H1 (cell line): ENCODE measurements at regions not wholly inside any gene's neighbourhood (a gene's known extent, or its start where the extent isn't known, plus 50 kb on each side); places are given as distances from the start of the nearest gene placed in this dataset.

Experiments
- CTCF ChIA-PET: fragments of 300-600 bp; sonication (Branson Sonifier 250); formaldehyde crosslinking; loops from one replicate; lab custom pipeline; 2021; ENCODE audit not compliant: partially characterized antibody; lab: Charles Lee
- POLR2A ChIA-PET: fragments of 300-600 bp; sonication (Branson Sonifier 250); formaldehyde crosslinking; loops from one replicate; lab custom pipeline; 2021; ENCODE audit warnings: inconsistent platforms; ENCODE audit not compliant: partially characterized antibody; lab: Charles Lee
- DNase-seq, 2 experiments: peaks; one replicate each; pipeline versions ENCODE4 v3.0.0 to v3.0.0-alpha.2; 2010 to 2022; ENCODE audit warnings: low spot score in 2 of 2, low read depth in 1 of 2, mixed read lengths in 1 of 2
- FAIRE-seq: peaks from 2 replicates; lab custom pipeline; 2011; peaks lifted over from hg19 to GRCh38; lab: Jason Lieb, UNC
- H2AFZ ChIP-seq: 2 replicates; pipeline ENCODE4 v1.8.1; 2012; ENCODE audit warnings: low read length, inconsistent platforms
- H2AK5ac ChIP-seq: 2 replicates; pipeline ENCODE4 v1.6.1; 2013; ENCODE audit warnings: low read depth, low read length
- H2BK120ac ChIP-seq: replicated peaks from 2 replicates; pipeline ENCODE3; 2013; ENCODE audit warnings: low read depth, low read length, inconsistent platforms
- H2BK12ac ChIP-seq: 2 replicates; pipeline ENCODE4 v1.6.1; 2013; ENCODE audit warnings: low read depth, low read length
- H2BK15ac ChIP-seq: 2 replicates; pipeline ENCODE4 v1.6.1; 2013; ENCODE audit warnings: low read length
- H2BK20ac ChIP-seq: 2 replicates; pipeline ENCODE4 v1.6.1; 2013; ENCODE audit warnings: low read length
- H2BK5ac ChIP-seq: 2 replicates; pipeline ENCODE4 v1.6.1; 2013; ENCODE audit warnings: low read depth, low read length
- H3K14ac ChIP-seq: 2 replicates; pipeline ENCODE4 v1.6.1; 2013; ENCODE audit warnings: inconsistent platforms; ENCODE audit not compliant: insufficient read length
- H3K18ac ChIP-seq: 2 replicates; pipeline ENCODE4 v1.6.1; 2013; ENCODE audit warnings: low read length; ENCODE audit errors: extremely low read depth
- H3K23ac ChIP-seq: 2 replicates; pipeline ENCODE4 v1.6.1; 2013; ENCODE audit warnings: inconsistent platforms; ENCODE audit not compliant: insufficient read length
- H3K23me2 ChIP-seq: 2 replicates; pipeline ENCODE4 v1.6.1; 2013; ENCODE audit warnings: low read depth, low read length
- H3K27ac ChIP-seq: 2 replicates; pipeline ENCODE4 v1.6.1; 2011; ENCODE audit warnings: low read depth, low read length, inconsistent platforms
- H3K27me3 ChIP-seq, 4 experiments: replicated peaks in 1 of 4; 1 replicate in 1 of 4; 2 replicates in 3 of 4; pipeline versions ENCODE4 v1.6.1 to v1.8.1; 2011 to 2013; ENCODE audit warnings: low read length in 3 of 4, mild to moderate bottlenecking in 3 of 4, inconsistent platforms in 2 of 4, mixed read lengths in 2 of 4, moderate library complexity in 1 of 4; ENCODE audit not compliant: control insufficient read depth in 3 of 4, insufficient read depth in 3 of 4; ENCODE audit errors: extremely low read depth in 1 of 4
- H3K36me3 ChIP-seq, 4 experiments: 2 replicates each; pipeline versions ENCODE4 v1.6.1 to v1.8.1; 2011 to 2013; ENCODE audit warnings: mild to moderate bottlenecking in 4 of 4, low read length in 3 of 4, moderate library complexity in 2 of 4, control low read depth in 1 of 4, inconsistent platforms in 1 of 4; ENCODE audit not compliant: insufficient read depth in 4 of 4, control insufficient read depth in 2 of 4
- H3K4ac ChIP-seq: replicated peaks from 2 replicates; pipeline ENCODE3; 2013; ENCODE audit warnings: low read length, low read depth, mixed read lengths, inconsistent platforms; ENCODE audit not compliant: insufficient read length
- H3K4me1 ChIP-seq, 4 experiments: replicated peaks in 1 of 4; 1 replicate in 1 of 4; 2 replicates in 3 of 4; pipeline versions ENCODE4 v1.6.1 to v1.8.1; 2011 to 2013; ENCODE audit warnings: low read length in 3 of 4, inconsistent platforms in 2 of 4, mixed read lengths in 1 of 4; ENCODE audit not compliant: insufficient read depth in 4 of 4, control insufficient read depth in 3 of 4
- H3K4me2 ChIP-seq, 2 experiments: 2 replicates each; pipeline versions ENCODE4 v1.6.1 to v1.8.1; 2011 to 2013; ENCODE audit warnings: low read depth in 2 of 2, low read length in 2 of 2, control low read depth in 1 of 2, inconsistent platforms in 1 of 2, mild to moderate bottlenecking in 1 of 2; ENCODE audit not compliant: insufficient read depth in 1 of 2
- H3K4me3 ChIP-seq, 4 experiments: fragments of 200-600, 300-600 bp in 1 of 4; sonication (generic), shearing (Covaris generic), sonication (Bioruptor Twin) in 1 of 4; 2 replicates each; pipeline versions ENCODE4 v1.5.1 to v1.8.1; 2011 to 2016; ENCODE audit warnings: low read length in 4 of 4, low read depth in 3 of 4, control low read depth in 2 of 4, inconsistent platforms in 2 of 4, mild to moderate bottlenecking in 2 of 4, mixed read lengths in 1 of 4, moderate library complexity in 1 of 4; ENCODE audit not compliant: insufficient read depth in 2 of 4; ENCODE audit errors: extremely low read depth in 1 of 4
- H3K56ac ChIP-seq: replicated peaks from 2 replicates; pipeline ENCODE3; 2013; ENCODE audit warnings: low read depth, mild to moderate bottlenecking, mixed read lengths, low read length, inconsistent platforms; ENCODE audit not compliant: insufficient read length
- H3K79me1 ChIP-seq: 2 replicates; pipeline ENCODE4 v1.6.1; 2013; ENCODE audit warnings: low read depth, low read length, control low read depth
- H3K79me2 ChIP-seq, 2 experiments: 2 replicates each; pipeline versions ENCODE4 v1.6.1 to v1.8.1; 2012 to 2013; ENCODE audit warnings: low read length in 2 of 2, mild to moderate bottlenecking in 2 of 2, inconsistent platforms in 1 of 2; ENCODE audit not compliant: insufficient read depth in 2 of 2, control insufficient read depth in 1 of 2
- H3K9ac ChIP-seq, 4 experiments: replicated peaks in 1 of 4; 1 replicate in 1 of 4; 2 replicates in 3 of 4; pipeline versions ENCODE4 v1.6.1 to v1.8.1; 2011 to 2013; ENCODE audit warnings: low read depth in 3 of 4, low read length in 3 of 4, control low read depth in 2 of 4, mild to moderate bottlenecking in 2 of 4, moderate library complexity in 2 of 4, inconsistent platforms in 1 of 4; ENCODE audit errors: extremely low read depth in 1 of 4
- H3K9me3 ChIP-seq, 2 experiments: 2 replicates each; pipeline versions ENCODE4 v1.6.1 to v1.8.1; 2012 to 2013; ENCODE audit warnings: mild to moderate bottlenecking in 2 of 2, moderate library complexity in 2 of 2, control low read depth in 1 of 2, inconsistent platforms in 1 of 2, low read depth in 1 of 2, low read length in 1 of 2, mixed read lengths in 1 of 2; ENCODE audit not compliant: insufficient read depth in 2 of 2
- H4K20me1 ChIP-seq, 2 experiments: replicated peaks in 1 of 2; 2 replicates each; pipeline versions ENCODE3 to v1.8.1; 2011 to 2013; ENCODE audit warnings: inconsistent platforms in 2 of 2, low read length in 2 of 2, mild to moderate bottlenecking in 1 of 2; ENCODE audit not compliant: insufficient read depth in 2 of 2, control insufficient read depth in 1 of 2
- H4K5ac ChIP-seq: 2 replicates; pipeline ENCODE4 v1.6.1; 2013; ENCODE audit warnings: low read length, low read depth, mixed read lengths, inconsistent platforms; ENCODE audit not compliant: insufficient read length
- H4K8ac ChIP-seq: 2 replicates; pipeline ENCODE4 v1.8.0; 2013; ENCODE audit warnings: mild to moderate bottlenecking, moderate library complexity, low read length, inconsistent platforms; ENCODE audit not compliant: insufficient read depth; ENCODE audit errors: extremely low read depth
- H4K91ac ChIP-seq: replicated peaks from 2 replicates; pipeline ENCODE3; 2013; ENCODE audit warnings: low read length, mixed read lengths, inconsistent platforms; ENCODE audit not compliant: insufficient read length
- CREB1 ChIP-seq: IDR thresholded peaks from 2 replicates; pipeline ENCODE4 v1.6.1; 2012; ENCODE audit warnings: inconsistent platforms
- PHF8 ChIP-seq: fragments of 200-600 bp; sonication (generic); conservative IDR thresholded peaks from 2 replicates; pipeline ENCODE4 v1.7.1; 2012; ENCODE audit warnings: low read depth, mild to moderate bottlenecking, inconsistent platforms, low read length, moderate library complexity
- RNF2 ChIP-seq: fragments of 200-900, 300-1000 bp; sonication (generic); IDR thresholded peaks from 2 replicates; pipeline ENCODE4 v1.7.1; 2016; ENCODE audit warnings: borderline replicate concordance, low read depth, mild to moderate bottlenecking, antibody characterized with exemption, low read length; ENCODE audit not compliant: poor library complexity, severe bottlenecking; ENCODE audit errors: missing control alignments
- SRF ChIP-seq: IDR thresholded peaks from 2 replicates; pipeline ENCODE4 v1.6.1; 2011; ENCODE audit warnings: mild to moderate bottlenecking, low read depth, low read length, moderate library complexity
- WGBS, 2 experiments: shearing (Covaris generic) in 1 of 2; methylation state at CpG; one replicate each; pipeline versions ENCODE4 v1.1.6 to v1.1.7; 2013 to 2015; ENCODE audit warnings: low lambda C conversion rate in 2 of 2, mixed read lengths in 2 of 2, inconsistent platforms in 1 of 2, low coverage in 1 of 2, missing lambda C conversion rate in 1 of 2; ENCODE audit not compliant: insufficient replicate concordance in 2 of 2, insufficient coverage in 1 of 2, insufficient read length in 1 of 2; ENCODE audit errors: extremely low coverage in 1 of 2, missing lambda C conversion rate in 1 of 2; 5-methylcytosine and 5-hydroxymethylcytosine counted together

- no peak for FAIRE-seq
- CTCF ChIA-PET: no interaction called here
- no peak overlapping the region for H3K56ac ChIP-seq
- TF ChIP-seq CREB1 (no peak), SRF (no peak), RNF2 (no peak), PHF8 (no peak)
These were observed 679.7 kb downstream of the METTL4 start for GRCh38 chr18:1891641-1892040.

More at GRCh38 chr18:1891641-1892040, 679.7 kb downstream of the METTL4 start:
- no peaks in the 10 kb centered on the region; a peak in 1 of 7 replicates for H3K4me1 ChIP-seq
- POLR2A ChIA-PET: no interaction called here
- H3K23ac ChIP-seq: no peak overlapping the region
- H3K18ac ChIP-seq: no peak overlapping the region
- no peak overlapping the region for H2AFZ ChIP-seq
- no peaks in the 10 kb centered on the region for H4K20me1 ChIP-seq
- no peaks in the 10 kb centered on the region for H3K9me3 ChIP-seq
- H2AK5ac ChIP-seq: no peak overlapping the region
- no peaks in the 10 kb centered on the region for H3K79me2 ChIP-seq
- no peak overlapping the region for H3K4ac ChIP-seq
- H4K8ac ChIP-seq: no peak overlapping the region
- WGBS, 2 experiments: 89% methylated on average over 1 of the region's 1 CpG; no CpG with 5 or more reads in 1 of the 2 experiments
- no peaks in the 10 kb centered on the region for H3K36me3 ChIP-seq
- no peak overlapping the region for H3K27ac ChIP-seq
- H3K14ac ChIP-seq: no peak overlapping the region
- no peak overlapping the region for H3K9ac ChIP-seq
- H4K91ac ChIP-seq: no peak overlapping the region
- H2BK12ac ChIP-seq: no peak overlapping the region
- no peak overlapping the region for H3K4me2 ChIP-seq
- no peaks in the 10 kb centered on the region for H3K23me2 ChIP-seq
- no peaks in the 10 kb centered on the region for H3K79me1 ChIP-seq
- H4K5ac ChIP-seq: no peak overlapping the region
- H2BK120ac ChIP-seq: no peak overlapping the region
- H3K4me3 ChIP-seq: no peak overlapping the region
- H2BK15ac ChIP-seq: no peak overlapping the region
- no peak overlapping the region for H2BK5ac ChIP-seq
- H2BK20ac ChIP-seq: no peak overlapping the region
- no peak for DNase-seq
- no peaks in the 10 kb centered on the region for H3K27me3 ChIP-seq
